HUES64 (cell line): ENCODE measurements at regions not wholly inside any gene's neighbourhood (a gene's known extent, or its start where the extent isn't known, plus 50 kb on each side); places are given as distances from the start of the nearest gene placed in this dataset.

Source experiments
- H3K27ac ChIP-seq: 2 replicates; pipeline ENCODE4 v1.7.0; 2013; ENCODE audit warnings: low read depth, low read length, inconsistent platforms
- H3K27me3 ChIP-seq: 2 replicates; pipeline ENCODE4 v1.6.1; 2013; ENCODE audit warnings: mild to moderate bottlenecking, low read length; ENCODE audit not compliant: insufficient read depth
- H3K36me3 ChIP-seq: 2 replicates; pipeline ENCODE4 v1.6.1; 2013; ENCODE audit warnings: mild to moderate bottlenecking, low read length; ENCODE audit not compliant: insufficient read depth
- H3K4me1 ChIP-seq: 2 replicates; pipeline ENCODE4 v1.6.1; 2013; ENCODE audit warnings: mild to moderate bottlenecking, low read length, moderate library complexity; ENCODE audit not compliant: insufficient read depth
- H3K4me3 ChIP-seq: 2 replicates; pipeline ENCODE4 v1.5.1; 2013; ENCODE audit warnings: mild to moderate bottlenecking, low read length, moderate library complexity
- H3K9ac ChIP-seq: 2 replicates; pipeline ENCODE4 v1.6.1; 2013; ENCODE audit warnings: mild to moderate bottlenecking, low read depth, low read length
- H3K9me3 ChIP-seq: 2 replicates; pipeline ENCODE4 v1.6.1; 2013; ENCODE audit warnings: low read depth, low read length; ENCODE audit not compliant: insufficient read depth
- WGBS: fragments of 150-250, 120-280 bp; methylation state at CpG from one replicate; pipeline ENCODE4 v1.1.7; 2013; ENCODE audit warnings: missing lambda C conversion rate; 5-methylcytosine and 5-hydroxymethylcytosine counted together

DNA sequence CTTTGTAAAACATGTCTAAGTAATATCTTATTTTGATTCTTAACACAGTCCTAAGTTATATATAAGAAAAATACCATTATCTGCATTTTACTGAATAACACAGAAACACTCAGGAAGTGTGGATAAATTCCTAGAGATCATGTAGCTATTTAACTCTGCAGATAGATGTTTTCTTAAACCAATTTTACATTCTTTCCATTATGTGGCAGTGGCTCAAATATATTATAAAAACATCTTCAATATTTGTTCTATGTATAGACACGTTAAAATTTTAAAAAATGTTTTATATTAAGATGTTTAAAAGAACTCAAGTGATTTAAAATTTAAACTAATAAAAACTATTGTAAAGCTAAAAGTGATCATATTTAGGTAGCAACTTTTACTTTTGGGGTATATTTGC lies 683.8 kb downstream of the DIPK2A start:
- Histone ChIP-seq H3K27me3 (no peaks in the 10 kb centered on the region), H3K9ac (no peak overlapping the region), H3K9me3 (no peaks in the 10 kb centered on the region), H3K36me3 (no peaks in the 10 kb centered on the region), H3K27ac (no peak overlapping the region), H3K4me3 (no peak overlapping the region), H3K4me1 (no peaks in the 10 kb centered on the region)
- no CpG with 5 or more reads among the region's 1 CpG for WGBS

DNA sequence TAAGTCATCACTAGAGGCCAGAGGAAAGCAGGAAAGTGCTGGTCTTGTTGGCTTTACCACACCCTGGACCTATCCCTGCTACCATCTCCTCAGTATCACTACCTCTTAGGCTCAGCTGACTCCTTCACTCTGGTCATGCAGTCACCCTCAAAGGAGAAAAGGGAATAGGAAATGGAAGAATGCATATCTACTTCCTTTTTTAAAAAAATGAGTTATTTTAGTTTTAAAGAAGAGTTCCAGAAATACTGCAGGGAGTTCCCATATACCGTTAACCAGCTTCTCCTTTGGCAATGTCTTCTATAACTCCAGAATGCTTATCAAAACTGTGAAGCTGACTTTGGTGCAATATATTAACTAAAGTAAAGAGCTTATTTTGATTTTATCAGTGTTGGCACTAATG lies 688.6 kb downstream of the DIPK2A start:
- 100% methylated on average over 1 of the region's 1 CpG for WGBS
- Histone ChIP-seq H3K27ac (no peak overlapping the region), H3K27me3 (no peaks in the 10 kb centered on the region), H3K9me3 (peaks cover 8% of the 10 kb centered on the region), H3K4me3 (no peak overlapping the region), H3K4me1 (no peaks in the 10 kb centered on the region), H3K9ac (no peak overlapping the region), H3K36me3 (no peaks in the 10 kb centered on the region)

- Histone ChIP-seq H3K4me3 (no peak overlapping the region), H3K27me3 (no peaks in the 10 kb centered on the region), H3K9me3 (peaks cover 22% of the 10 kb centered on the region), H3K36me3 (no peaks in the 10 kb centered on the region), H3K4me1 (no peaks in the 10 kb centered on the region), H3K9ac (no peak overlapping the region), H3K27ac (no peak overlapping the region)
- 90% methylated on average over 3 of the region's 3 CpGs for WGBS
Observed at GRCh38 chr3:144662729-144663128, 691.1 kb downstream of the DIPK2A start.

- Histone ChIP-seq H3K27ac (no peak overlapping the region), H3K4me3 (no peak overlapping the region), H3K36me3 (no peaks in the 10 kb centered on the region), H3K4me1 (no peaks in the 10 kb centered on the region), H3K9me3 (peaks cover 22% of the 10 kb centered on the region), H3K9ac (no peak overlapping the region), H3K27me3 (no peaks in the 10 kb centered on the region)
- 96% methylated on average over 5 of the region's 6 CpGs for WGBS
Observed at GRCh38 chr3:144663456-144664436, 692.1 kb downstream of the DIPK2A start.

- no peaks in the 10 kb centered on the region for H3K27me3 ChIP-seq
- H3K4me1 ChIP-seq = no peaks in the 10 kb centered on the region
- H3K9ac ChIP-seq = no peak overlapping the region
- WGBS = 100% methylated on average over 1 of the region's 1 CpG
- no peak overlapping the region for H3K27ac ChIP-seq
- H3K4me3 ChIP-seq = no peak overlapping the region
- H3K36me3 ChIP-seq = no peaks in the 10 kb centered on the region
- H3K9me3 ChIP-seq = peaks cover 22% of the 10 kb centered on the region
Observed at GRCh38 chr3:144665567-144666053, 694.0 kb downstream of the DIPK2A start.

GRCh38 chr3:144670571-144670970 lies 698.9 kb downstream of the DIPK2A start:
- no peak overlapping the region for H3K4me3 ChIP-seq
- H3K27ac ChIP-seq = no peak overlapping the region
- no peak overlapping the region for H3K9ac ChIP-seq
- WGBS = 91% methylated on average over 3 of the region's 3 CpGs
- H3K4me1 ChIP-seq = no peaks in the 10 kb centered on the region
- peaks cover 10% of the 10 kb centered on the region for H3K9me3 ChIP-seq
- H3K27me3 ChIP-seq = no peaks in the 10 kb centered on the region
- no peaks in the 10 kb centered on the region for H3K36me3 ChIP-seq

DNA sequence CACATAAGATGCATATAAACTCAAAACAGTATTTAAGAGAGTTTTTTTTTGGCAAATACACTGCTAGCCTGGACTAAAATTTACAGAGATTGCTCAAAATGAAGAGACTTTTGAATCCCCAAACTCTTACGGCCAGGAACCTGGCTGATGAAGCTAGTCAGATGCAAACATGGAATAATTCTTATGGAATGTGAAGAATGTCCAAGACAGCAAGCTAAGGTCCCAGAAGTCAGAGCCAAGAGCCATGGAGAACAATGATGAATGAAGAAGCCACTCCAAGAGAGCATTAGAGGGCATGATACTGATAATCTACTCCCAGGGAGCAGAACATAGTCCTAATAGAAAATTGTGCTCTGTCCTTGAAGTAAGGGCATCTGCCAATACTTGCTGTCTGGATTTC lies 705.5 kb downstream of the DIPK2A start:
- Histone ChIP-seq H3K27me3 (no peaks in the 10 kb centered on the region), H3K4me1 (0 out of 2 replicates have a peak, but pooled peaks cover 2% of the 10 kb centered on the region), H3K9me3 (no peaks in the 10 kb centered on the region), H3K36me3 (no peaks in the 10 kb centered on the region), H3K4me3 (no peak overlapping the region), H3K9ac (no peak overlapping the region), H3K27ac (no peak overlapping the region)
- WGBS = 100% methylated on average over 1 of the region's 1 CpG

DNA sequence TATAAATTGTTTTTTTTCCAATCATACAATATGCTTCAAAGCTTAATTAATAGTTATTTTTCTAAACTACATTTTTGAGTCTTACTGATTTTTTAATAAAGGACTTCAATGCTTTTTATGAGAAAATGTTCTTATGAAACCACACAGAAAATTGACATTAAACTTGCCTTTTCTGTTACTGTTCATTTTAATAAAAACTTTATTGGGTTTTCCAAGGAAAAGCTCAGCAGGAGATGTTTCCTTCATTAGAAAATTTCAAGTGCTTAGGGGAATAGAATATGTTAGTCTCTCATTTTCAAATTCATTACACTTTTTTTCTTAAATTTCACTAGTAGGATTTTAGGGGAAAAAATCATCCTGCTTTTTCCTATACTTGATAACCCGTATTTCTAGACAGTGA lies 711.4 kb downstream of the DIPK2A start:
- 0 out of 2 replicates have a peak, but pooled peaks cover 2% of the 10 kb centered on the region for H3K4me1 ChIP-seq
- no peaks in the 10 kb centered on the region for H3K36me3 ChIP-seq
- H3K9ac ChIP-seq = no peak overlapping the region
- no peaks in the 10 kb centered on the region for H3K27me3 ChIP-seq
- WGBS = no CpG with 5 or more reads among the region's 1 CpG
- no peak overlapping the region for H3K27ac ChIP-seq
- no peak overlapping the region for H3K4me3 ChIP-seq
- peaks cover 2% of the 10 kb centered on the region for H3K9me3 ChIP-seq

- no peak overlapping the region for H3K9ac ChIP-seq
- peaks cover 6% of the 10 kb centered on the region for H3K4me1 ChIP-seq
- H3K27me3 ChIP-seq = no peaks in the 10 kb centered on the region
- H3K9me3 ChIP-seq = peaks cover 6% of the 10 kb centered on the region
- no peak overlapping the region for H3K4me3 ChIP-seq
- WGBS = 91% methylated on average over 4 of the region's 4 CpGs
- no peak overlapping the region for H3K27ac ChIP-seq
- H3K36me3 ChIP-seq = no peaks in the 10 kb centered on the region
Observed at GRCh38 chr3:144687862-144688261, 716.2 kb downstream of the DIPK2A start.

DNA sequence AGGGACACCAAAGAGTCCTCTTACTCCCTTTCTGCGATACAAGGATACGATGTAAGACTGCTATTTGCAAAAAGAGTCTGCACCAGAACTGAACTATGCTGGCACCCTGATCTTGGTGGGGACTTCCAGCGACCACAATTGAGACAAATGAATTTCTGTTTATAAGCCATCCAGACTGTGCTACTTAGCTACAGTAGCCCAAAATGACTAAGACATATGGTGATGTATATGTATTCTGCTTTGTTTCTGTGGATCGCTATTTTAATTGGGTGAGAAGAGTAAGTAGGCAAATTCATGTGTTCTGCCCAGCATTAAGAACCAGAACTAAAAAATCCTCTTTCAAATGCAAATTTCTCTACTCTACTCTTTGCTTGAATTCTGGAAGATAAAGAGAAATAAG lies 720.9 kb downstream of the DIPK2A start:
- Histone ChIP-seq H3K27me3 (no peaks in the 10 kb centered on the region), H3K27ac (no peak overlapping the region), H3K9ac (no peak overlapping the region), H3K36me3 (no peaks in the 10 kb centered on the region), H3K4me1 (peaks cover 7% of the 10 kb centered on the region), H3K4me3 (no peak overlapping the region), H3K9me3 (peaks cover 6% of the 10 kb centered on the region)
- 94% methylated on average over 4 of the region's 4 CpGs for WGBS

- Histone ChIP-seq H3K4me1 (no peaks in the 10 kb centered on the region), H3K36me3 (no peaks in the 10 kb centered on the region), H3K9ac (no peak overlapping the region), H3K27me3 (no peaks in the 10 kb centered on the region), H3K27ac (no peak overlapping the region), H3K4me3 (no peak overlapping the region), H3K9me3 (no peaks in the 10 kb centered on the region)
- 100% methylated on average over 1 of the region's 1 CpG for WGBS
Observed at GRCh38 chr3:144708437-144708836, 736.8 kb downstream of the DIPK2A start.
